Mesodermal cell (in vitro differentiated cells): ENCODE measurements at regions not wholly inside any gene's neighbourhood (a gene's known extent, or its start where the extent isn't known, plus 50 kb on each side); places are given as distances from the start of the nearest gene placed in this dataset.
"Not testable (repeated sequence)": the region's sequence is repeated elsewhere in the genome, so short reads cannot be mapped to it uniquely, and the experiment has no call there.

ENCODE experiments used
- H3K27ac ChIP-seq: 2 replicates; pipeline ENCODE4 v1.7.0; 2013; ENCODE audit warnings: mild to moderate bottlenecking, low read depth, low read length, moderate library complexity; ENCODE audit not compliant: severe bottlenecking
- H3K36me3 ChIP-seq: 2 replicates; pipeline ENCODE4 v1.7.1; 2013; ENCODE audit warnings: mild to moderate bottlenecking, low read length, moderate library complexity; ENCODE audit not compliant: control insufficient read depth, insufficient read depth
- H3K4me1 ChIP-seq: one replicate; pipeline ENCODE4 v1.7.1; 2013; ENCODE audit warnings: mild to moderate bottlenecking, low read length; ENCODE audit not compliant: insufficient read depth, control insufficient read depth, poor library complexity, severe bottlenecking
- H3K4me3 ChIP-seq: 2 replicates; pipeline ENCODE4 v1.7.0; 2013; ENCODE audit warnings: low read length, control low read depth, mild to moderate bottlenecking; ENCODE audit not compliant: insufficient read depth, poor library complexity, severe bottlenecking; ENCODE audit errors: extremely low read depth
- H3K9me3 ChIP-seq: 2 replicates; pipeline ENCODE4 v1.7.1; 2013; ENCODE audit warnings: mild to moderate bottlenecking, low read length, moderate library complexity; ENCODE audit not compliant: control insufficient read depth
- WGBS, 2 experiments: methylation state at CpG; one replicate each; pipeline ENCODE4 v1.1.5; 2013; ENCODE audit warnings: missing lambda C conversion rate in 2 of 2; ENCODE audit not compliant: insufficient coverage in 2 of 2; 5-methylcytosine and 5-hydroxymethylcytosine counted together

DNA sequence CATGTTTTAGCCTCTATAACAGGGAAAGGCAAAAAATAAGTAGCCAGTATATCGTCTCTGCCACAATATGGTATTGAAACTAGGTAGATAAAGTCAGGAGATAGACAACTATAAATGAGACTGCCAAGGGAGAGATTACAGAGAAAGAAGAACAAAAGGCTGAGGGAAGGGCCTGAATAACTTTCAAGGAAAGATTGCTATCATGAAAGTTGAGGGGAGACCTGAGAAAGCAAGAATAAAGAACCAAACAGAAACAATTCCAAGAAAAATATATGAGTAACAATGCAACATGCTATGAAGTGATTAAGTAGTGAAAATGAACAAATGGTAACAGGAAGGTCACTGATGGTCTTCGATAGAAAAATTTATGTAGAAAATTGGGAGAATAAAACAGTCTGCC is 690.1 kb downstream of the METTL15 start:
- Histone ChIP-seq H3K9me3 (no peaks in the 10 kb centered on the region), H3K4me1 (no peaks in the 10 kb centered on the region), H3K27ac (no peak overlapping the region), H3K36me3 (no peaks in the 10 kb centered on the region), H3K4me3 (no peak overlapping the region)
- WGBS, 2 experiments, result 60% methylated on average over 1 of the region's 2 CpGs; no CpG with 5 or more reads in 1 of the 2 experiments

DNA sequence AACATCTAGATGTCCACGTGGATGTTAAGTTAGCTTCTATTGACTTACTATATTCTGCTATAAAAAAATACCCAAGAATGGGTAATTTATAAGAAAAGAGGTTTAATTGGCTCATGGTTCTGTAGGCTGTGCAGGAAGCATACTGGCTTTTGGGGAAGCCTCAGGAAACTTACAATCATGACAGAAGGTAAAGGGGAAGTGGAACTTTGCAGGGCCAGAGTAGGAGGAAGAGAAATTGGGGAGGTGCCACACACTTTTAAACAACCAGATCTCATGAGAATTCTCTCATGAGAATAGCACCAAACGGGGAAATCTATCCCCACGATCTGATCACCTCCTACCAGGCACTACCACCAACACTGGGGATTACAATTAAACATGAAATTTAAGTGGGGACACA is 689.3 kb downstream of the METTL15 start:
- no peak overlapping the region for H3K27ac ChIP-seq
- 100% methylated on average over 1 of the region's 3 CpGs for WGBS, 2 experiments
- H3K36me3 ChIP-seq, result no peaks in the 10 kb centered on the region

DNA sequence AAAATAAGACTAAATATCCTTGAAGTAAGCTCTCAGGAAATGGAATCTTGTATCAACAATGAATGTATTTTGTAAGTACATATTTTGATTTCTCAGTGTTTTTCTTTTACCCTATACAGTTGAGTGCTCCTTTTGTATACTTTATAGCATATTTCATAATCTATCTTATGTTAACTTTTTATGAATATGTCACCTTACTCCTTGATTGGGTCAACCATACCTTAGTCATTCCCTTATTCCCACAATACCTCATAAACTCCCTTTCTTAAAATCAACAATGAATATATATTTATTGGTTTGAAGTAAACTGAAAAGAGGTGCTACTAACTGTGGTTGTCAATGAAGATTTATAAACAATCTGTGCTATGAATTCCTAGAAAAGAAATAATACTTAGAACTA is 686.2 kb downstream of the METTL15 start:
- H3K4me1 ChIP-seq, result no peaks in the 10 kb centered on the region
- no peak overlapping the region for H3K27ac ChIP-seq
- H3K4me3 ChIP-seq, result no peak overlapping the region
- H3K36me3 ChIP-seq, result no peaks in the 10 kb centered on the region
- no peaks in the 10 kb centered on the region for H3K9me3 ChIP-seq

More for the DNA sequence above, 689.3 kb downstream of the METTL15 start:
- Histone ChIP-seq H3K4me3 (no peak overlapping the region), H3K4me1 (no peaks in the 10 kb centered on the region), H3K9me3 (no peaks in the 10 kb centered on the region)

DNA sequence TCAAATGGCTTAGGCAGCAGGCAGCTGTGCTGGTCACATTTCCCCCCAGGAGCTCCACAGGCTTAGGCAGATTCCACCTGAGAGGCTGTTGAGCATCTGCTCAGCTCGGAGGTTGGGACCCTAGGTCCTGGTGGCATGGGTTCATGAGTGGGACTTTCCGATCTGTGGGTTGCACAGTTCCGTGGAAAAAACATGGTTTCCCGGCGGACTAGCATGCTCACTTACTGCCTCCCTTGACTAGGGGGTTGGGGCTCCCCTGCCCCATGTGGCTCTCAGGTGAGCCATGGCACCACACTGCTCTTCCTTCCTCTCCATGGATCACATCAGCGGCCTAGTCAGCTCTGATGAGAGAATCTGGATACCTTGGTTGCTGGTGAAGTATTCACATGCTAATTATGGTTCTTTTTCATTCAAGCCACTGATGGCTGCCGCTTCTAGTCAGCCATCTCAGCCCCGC is 685.1 kb downstream of the METTL15 start:
- Histone ChIP-seq H3K4me1 (no peaks in the 10 kb centered on the region), H3K36me3 (no peaks in the 10 kb centered on the region), H3K9me3 (no peaks in the 10 kb centered on the region), H3K4me3 (no peak overlapping the region), H3K27ac (no peak overlapping the region)
- 48 to 57% methylated on average over 5 to 6 of the region's 8 CpGs for WGBS, 2 experiments

DNA sequence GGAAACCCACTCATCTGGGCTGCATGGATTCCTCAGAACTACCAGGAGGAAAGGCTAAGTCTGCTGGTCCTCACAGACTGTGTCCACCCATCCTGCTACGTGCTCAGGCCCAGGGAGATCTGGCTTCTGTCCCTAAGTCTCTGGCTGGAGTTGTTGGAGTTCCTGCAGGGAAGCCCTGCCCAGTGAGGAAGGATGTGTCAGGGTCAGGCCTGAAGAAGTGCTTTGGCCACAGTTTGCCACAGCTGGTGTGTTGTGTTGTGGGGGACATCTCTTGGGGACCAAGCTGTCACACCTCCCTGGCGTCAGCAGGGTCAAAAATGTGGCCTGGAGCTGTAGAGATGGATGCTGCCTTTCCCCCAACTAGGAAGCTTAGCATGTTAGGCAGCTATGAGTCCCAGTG is 684.7 kb downstream of the METTL15 start:
- no peak overlapping the region for H3K27ac ChIP-seq
- no peaks in the 10 kb centered on the region for H3K4me1 ChIP-seq
- WGBS, 2 experiments, result 82 to 85% methylated on average over 2 of the region's 2 CpGs
- H3K36me3 ChIP-seq, result no peaks in the 10 kb centered on the region
- H3K4me3 ChIP-seq, result no peak overlapping the region
- no peaks in the 10 kb centered on the region for H3K9me3 ChIP-seq

DNA sequence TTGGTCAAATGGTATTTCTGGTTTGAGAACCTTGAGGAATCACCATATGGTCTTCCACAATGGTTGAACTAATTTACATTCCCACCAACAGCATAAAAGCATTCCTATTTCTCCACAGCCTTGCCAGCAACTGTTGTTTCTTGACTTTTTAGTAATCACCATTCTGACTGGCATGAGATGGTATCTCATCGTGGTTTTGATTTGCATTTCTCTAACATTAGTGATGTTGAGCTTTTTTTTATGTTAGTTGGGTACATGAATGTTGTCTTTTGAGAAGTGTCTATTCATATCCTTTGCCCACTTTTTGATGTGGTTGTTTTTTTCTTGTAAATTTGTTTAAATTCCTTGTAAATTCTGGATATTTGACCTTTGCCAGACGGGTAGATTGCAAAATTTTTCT is 679.7 kb downstream of the METTL15 start:
- not testable (repeated sequence) for H3K9me3 ChIP-seq, H3K4me1 ChIP-seq, H3K27ac ChIP-seq, H3K4me3 ChIP-seq, H3K36me3 ChIP-seq
- no CpG with 5 or more reads among the region's 2 CpGs for WGBS, 2 experiments

DNA sequence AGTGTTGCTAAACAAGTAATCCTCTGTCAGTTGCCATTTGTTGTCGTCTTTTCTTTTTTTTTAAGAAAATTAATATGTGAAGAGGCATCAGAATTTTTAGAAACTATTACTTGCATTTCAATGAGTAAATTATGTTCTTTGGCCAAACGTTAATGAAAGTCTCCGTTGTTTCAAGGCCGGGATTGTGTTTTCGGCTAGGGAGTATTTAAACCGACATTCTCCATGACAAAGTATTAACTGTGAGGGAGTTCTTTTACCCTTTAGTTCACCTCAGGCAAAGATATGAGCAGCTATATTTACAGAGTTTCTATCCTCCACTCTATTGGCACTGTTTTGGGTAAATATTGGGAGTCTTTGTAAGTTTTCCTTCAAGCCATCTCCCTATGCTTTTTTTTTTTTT is 668.9 kb downstream of the METTL15 start:
- 77% methylated on average over 2 of the region's 6 CpGs; no CpG with 5 or more reads in 1 of the 2 experiments for WGBS, 2 experiments
- no peaks in the 10 kb centered on the region for H3K36me3 ChIP-seq
- peaks cover 4% of the 10 kb centered on the region for H3K9me3 ChIP-seq
- H3K4me1 ChIP-seq, result no peaks in the 10 kb centered on the region
- no peak overlapping the region for H3K4me3 ChIP-seq
- H3K27ac ChIP-seq, result no peak overlapping the region

DNA sequence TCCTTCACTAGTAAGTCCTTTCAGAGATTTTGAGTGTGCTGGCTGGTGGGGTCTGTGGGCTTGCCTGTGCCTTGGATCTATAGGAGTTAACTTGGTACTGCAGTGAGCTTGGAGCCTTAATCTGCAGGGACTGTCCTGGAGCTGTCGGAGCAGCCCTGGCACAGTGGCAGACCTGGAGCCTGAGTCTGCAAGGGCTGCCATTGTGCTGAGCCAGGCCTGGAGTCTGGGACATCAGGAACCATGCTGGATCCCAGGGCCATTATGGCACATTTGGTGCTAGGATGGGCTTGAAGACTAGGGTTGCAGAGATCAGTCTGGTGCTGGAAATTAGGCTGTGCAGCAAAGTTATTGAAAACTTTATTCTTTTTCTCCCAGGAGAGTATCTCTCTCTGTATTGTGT is 665.4 kb downstream of the METTL15 start:
- Histone ChIP-seq H3K4me3 (no peak overlapping the region), H3K4me1 (no peaks in the 10 kb centered on the region), H3K9me3 (peaks cover 4% of the 10 kb centered on the region), H3K27ac (no peak overlapping the region), H3K36me3 (no peaks in the 10 kb centered on the region)
- 83 to 86% methylated on average over 1 of the region's 1 CpG for WGBS, 2 experiments

DNA sequence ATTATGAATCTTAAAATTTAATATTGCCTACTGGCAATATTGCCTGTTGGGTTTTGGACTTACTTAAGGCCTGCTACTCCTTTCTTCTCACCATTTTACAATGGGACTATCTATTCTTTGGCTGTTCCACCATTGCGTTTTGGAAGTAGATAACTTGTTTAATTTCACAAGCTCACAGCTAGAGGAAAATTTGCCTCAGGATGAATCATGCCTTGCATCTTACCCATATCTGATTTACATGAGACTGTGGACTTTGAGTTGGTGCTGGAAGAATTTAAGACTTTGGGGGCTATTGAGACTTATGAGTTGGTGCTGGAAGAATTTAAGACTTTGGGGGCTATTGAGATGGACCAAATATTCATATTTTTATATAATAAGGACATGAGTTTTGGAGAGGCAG is 662.6 kb downstream of the METTL15 start:
- H3K36me3 ChIP-seq, result no peaks in the 10 kb centered on the region
- no CpG with 5 or more reads among the region's 1 CpG for WGBS, 2 experiments
- H3K4me3 ChIP-seq, result no peak overlapping the region
- H3K27ac ChIP-seq, result no peak overlapping the region
- no peaks in the 10 kb centered on the region for H3K4me1 ChIP-seq
- H3K9me3 ChIP-seq, result peaks cover 4% of the 10 kb centered on the region

DNA sequence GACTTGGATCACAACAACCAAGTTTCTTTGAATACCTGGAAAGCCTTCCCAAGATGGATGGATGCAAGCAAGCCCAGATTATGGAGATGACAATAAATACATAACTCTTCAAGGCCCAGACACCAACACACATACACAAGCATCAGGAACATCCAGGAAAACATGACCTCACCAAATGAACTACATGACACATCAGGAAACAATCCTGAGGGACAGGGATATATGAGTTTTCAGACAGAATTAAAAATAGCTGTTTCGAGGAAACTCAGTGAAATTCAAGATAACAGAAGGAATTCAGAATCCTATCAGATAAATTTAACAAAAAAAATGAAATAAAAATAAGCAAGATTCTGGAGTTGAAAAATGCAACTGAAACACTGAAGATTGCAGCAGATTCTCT is 659.4 kb downstream of the METTL15 start:
- Histone ChIP-seq H3K9me3 (peaks cover under 1% of the 10 kb centered on the region), H3K4me1 (no peaks in the 10 kb centered on the region), H3K27ac (no peak overlapping the region), H3K4me3 (no peak overlapping the region), H3K36me3 (no peaks in the 10 kb centered on the region)
- WGBS, 2 experiments, result no CpG with 5 or more reads among the region's 1 CpG

DNA sequence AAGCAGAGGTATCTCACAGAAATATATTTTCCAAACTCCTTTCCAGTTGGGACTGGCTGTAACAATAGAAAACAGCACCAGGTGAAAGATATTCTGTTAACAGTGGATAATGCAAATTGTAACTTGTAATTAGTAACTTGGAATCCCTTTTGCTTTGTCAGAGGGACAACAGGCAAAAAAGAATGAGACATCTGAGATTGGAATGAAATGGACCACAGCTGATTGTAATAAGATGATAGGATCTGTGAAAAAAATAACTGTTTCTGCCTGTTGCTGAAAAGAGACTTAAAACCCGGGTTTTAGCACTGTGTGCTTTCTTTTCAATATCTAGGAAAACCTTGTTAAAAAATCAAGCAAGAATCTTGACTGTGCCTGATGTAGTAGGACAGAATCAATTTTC is 655.7 kb downstream of the METTL15 start:
- H3K9me3 ChIP-seq, result no peaks in the 10 kb centered on the region
- no peak overlapping the region for H3K4me3 ChIP-seq
- 71 to 86% methylated on average over 1 of the region's 1 CpG for WGBS, 2 experiments
- no peak overlapping the region for H3K27ac ChIP-seq
- peaks cover 10% of the 10 kb centered on the region for H3K4me1 ChIP-seq
- no peaks in the 10 kb centered on the region for H3K36me3 ChIP-seq
